GDM1 (cell line): ENCODE measurements at regions not wholly inside any gene's neighbourhood (a gene's known extent, or its start where the extent isn't known, plus 50 kb on each side); places are given as distances from the start of the nearest gene placed in this dataset.
A peak's percentile ranks its signal among the peaks of the same experiment; 100 is the strongest.
"Not testable (repeated sequence)": the region's sequence is repeated elsewhere in the genome, so short reads cannot be mapped to it uniquely, and the experiment has no call there.

Experiments used
- DNase-seq: peaks from one replicate; lab custom pipeline; 2025; lab: John Stamatoyannopoulos, UW

GRCh38 chr7:24134535-24134934, 149.5 kb upstream of the NPY start:
- DNase-seq = no peak

DNA sequence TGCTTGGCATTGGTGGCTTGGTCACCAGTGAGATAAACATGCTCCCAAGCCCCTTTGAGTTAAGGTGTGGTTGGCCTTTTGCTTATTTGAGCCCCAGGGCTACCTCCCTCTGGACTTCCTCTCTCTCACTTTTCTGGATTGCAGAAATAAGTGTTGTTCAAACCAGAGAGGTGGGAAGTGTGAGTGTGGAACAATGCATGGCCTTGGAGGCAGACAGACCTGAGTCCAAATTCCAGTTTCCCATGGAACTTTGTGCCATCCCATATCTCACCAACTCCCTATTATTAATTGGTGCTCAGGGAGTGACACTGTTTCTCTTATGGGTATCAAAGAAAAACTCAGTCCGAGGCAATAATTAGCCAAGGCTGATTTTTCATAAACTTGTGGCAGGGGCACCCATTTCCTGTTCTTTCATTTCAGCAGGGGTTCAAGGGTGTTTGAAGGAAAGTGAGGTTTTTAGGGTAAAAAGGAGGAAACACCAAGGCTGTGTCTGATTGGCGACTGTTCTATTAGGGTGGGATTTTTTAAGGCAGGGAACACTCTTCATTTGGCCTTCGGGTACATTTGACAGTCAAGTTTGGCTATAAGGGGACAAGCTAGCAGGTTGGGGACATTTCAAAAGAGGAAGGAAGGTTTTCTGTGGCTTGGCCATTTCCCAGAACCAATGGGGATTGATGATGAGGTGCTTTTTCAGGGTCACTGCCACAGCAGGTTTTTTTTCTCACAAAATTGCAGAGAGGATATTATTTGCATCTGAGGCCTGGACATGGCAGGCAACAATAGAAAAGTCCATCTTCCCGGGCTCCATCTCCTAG, 148.8 kb upstream of the NPY start:
- DNase-seq = no peak

DNA sequence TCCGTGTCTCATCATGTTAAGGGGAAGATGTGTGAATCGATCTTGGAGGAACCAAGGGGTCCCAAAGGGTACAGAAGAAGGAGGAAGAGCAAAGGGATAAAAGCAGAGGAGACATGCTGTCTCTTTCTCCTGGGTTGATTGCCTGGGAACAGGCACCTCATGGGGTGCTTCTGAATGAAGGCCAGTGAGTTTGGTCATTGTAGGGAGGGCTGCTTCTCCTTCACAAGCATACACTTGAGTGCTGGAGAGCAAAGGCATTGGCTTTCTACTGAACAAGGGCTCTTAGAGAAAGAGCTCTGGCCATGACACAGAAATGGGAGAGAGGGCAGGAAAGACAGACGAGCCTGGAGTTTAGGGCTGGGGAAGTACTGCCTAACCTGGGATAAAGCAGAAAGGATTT, 146.7 kb upstream of the NPY start:
- no peak for DNase-seq

DNA sequence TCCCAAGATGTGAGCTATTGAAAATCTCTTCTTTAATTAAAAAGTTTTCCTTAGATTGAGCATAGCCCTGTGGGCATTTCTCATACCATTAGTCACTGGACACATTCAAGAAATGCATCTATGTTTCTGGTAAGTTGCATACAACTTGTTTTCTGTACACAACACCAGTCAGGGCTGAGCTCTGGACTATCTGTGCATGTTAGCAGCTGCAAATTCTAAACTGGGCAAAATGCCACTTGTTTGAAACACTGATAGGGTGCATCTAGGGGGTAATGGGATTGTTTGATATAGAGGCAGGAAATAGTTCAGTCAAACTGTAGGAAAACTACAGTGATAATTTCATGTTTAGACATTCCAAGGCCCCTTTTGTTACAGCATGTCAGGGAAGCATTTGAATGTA, 145.6 kb upstream of the NPY start:
- no peak for DNase-seq

- no peak for DNase-seq
These were observed 144.0 kb upstream of the NPY start for GRCh38 chr7:24140001-24140400.

DNA sequence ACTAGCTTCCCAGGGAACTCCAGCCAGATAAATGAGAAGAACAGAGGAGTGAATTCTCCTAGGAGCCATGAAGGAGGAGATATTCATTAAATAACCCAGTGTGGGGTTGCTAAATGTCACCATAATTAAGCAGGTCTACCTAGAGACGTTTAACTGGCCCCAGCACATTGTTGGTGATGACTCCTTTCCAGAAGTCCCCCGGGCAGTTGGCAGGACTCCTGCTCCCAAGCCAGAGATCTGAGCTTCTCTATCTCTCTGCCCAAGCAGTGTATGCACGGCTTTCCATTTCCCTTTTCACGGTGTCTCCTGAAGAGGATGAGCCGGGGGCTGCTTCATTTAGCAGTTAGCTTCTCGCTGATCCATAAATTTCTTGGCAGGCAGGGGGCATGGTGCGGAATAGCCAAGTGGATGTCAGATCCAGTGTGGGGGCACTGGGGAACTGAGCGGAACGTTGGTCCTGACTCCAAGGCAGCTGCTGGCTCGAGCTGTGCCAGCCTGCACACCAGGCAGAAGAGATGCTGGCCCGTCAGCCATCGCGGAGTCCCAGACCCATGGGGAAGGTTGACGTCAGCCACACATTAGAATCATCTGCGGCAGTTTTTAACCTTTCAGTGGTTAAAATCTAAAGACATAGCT, 142.0 kb upstream of the NPY start:
- DNase-seq = no peak

DNA sequence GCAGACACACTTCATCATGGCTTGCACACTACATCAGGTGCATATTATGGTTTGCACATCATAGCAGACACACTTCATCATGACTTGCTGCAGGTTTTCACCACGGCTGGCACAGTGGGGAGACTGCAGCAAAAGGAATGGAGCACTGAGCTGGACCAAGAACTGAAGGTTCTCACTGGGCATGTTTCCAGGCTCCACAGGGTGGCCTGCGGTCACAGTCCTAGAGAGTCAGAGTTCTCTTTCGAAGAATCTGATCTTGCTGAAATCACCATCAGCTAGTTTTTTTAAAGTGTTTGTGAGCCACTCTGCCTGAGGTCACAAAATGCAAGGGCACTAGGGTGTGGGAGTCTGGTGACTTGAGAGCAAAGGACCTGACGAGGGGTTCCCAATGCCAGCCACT, 140.4 kb upstream of the NPY start:
- DNase-seq = no peak

DNA sequence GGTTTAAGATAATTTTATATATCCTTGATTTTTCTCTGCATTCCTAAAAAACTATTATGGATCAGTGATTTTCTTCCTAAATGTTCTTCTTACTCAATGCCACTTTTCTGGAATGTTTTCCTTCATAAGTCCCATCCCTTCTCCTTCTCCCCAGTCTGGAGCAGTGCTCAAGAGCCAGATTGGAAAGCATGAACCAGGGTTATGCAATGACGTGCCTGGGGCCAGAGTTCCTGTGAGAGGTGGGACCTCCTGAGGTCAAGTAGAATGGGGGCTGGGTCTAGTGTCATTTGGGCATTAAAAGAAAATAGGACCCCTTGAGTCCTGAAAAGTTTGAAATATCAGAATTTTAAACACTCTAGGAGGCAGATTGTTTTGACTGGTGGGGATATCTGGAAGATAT, 132.0 kb upstream of the NPY start:
- no peak for DNase-seq

GRCh38 chr7:24152356-24152755, 131.6 kb upstream of the NPY start:
- no peak for DNase-seq

- no peak for DNase-seq
These were observed 131.0 kb upstream of the NPY start for GRCh38 chr7:24152877-24153472.

DNA sequence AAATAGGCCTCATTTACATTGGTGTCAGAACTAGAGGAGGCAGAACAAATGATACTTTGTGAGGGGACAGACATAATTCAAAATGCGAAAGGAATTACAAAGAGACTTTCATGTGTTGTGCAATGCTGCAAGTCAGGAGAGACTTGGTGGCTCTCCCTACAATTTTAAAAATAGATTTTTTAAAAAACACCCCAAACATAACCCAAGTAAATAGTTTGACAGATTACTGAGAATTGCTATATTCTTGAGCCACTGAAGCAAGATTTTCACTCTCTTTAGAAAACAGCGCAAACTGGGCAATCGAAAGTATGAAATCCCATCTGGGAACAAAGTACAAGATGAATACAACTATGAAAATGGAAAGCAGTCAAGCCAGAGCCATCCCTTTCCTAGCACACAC, 126.3 kb upstream of the NPY start:
- DNase-seq = no peak

GRCh38 chr7:24158975-24159374, 125.0 kb upstream of the NPY start:
- DNase-seq = no peak

DNA sequence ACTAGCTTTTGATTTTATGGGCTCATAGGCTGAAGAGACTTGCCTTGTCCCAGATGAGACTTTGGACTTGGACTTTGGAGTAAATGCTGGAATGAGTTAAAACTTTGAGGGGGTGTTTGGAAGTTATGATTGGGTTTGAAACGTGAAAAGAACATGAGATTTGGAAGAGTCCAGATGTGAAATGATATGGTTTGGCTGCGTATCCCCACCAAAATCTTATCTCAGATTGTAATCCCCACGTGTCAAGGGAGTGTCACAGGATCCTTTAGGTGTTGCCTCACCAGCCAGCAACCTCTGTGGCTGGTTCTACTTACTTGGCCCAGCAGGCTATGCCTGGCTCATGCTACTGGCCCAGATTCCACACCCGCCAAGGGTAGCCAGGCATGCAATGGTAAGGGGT, 119.6 kb upstream of the NPY start:
- DNase-seq = no peak

GRCh38 chr7:24169077-24169624, 114.8 kb upstream of the NPY start:
- peak; percentile 5 for DNase-seq

DNA sequence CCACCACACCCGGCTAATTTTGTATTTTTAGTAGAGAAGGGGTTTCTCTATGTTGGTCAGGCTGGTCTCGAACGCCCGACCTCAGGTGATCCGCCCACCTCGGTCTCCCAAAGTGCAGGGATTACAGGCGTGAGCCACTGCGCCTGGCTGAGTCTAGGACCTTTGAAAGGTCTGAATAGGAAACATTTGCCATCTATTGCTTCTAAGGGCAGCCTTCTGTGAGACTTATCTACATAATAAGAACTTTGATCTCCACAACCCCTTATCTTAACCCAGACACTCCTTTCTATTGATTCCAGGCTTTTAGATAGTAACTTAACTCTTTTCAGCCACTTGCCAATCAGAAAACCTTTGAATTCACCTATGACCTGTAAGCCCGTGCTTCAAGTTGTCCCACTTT, 112.0 kb upstream of the NPY start:
- DNase-seq = not testable (repeated sequence)

DNA sequence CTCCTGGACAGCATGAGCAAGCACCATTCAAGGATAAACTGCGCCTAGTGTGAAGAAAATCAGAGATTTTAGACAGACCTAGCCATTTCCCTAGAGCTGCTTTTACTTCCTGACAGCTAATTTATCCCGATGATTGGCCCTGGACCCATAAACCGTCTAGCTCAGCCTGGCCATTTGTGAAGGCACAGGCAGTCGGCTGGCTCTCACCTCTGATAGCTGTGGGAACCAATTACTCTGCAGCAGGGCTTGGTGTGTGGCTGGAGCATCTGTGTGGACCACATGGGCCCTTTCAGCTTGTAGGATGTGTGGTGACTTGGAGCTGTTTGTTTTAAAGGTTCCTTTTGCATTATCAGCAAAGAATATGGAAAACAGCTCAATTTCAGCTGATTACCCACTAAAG, 111.1 kb upstream of the NPY start:
- DNase-seq = no peak

DNA sequence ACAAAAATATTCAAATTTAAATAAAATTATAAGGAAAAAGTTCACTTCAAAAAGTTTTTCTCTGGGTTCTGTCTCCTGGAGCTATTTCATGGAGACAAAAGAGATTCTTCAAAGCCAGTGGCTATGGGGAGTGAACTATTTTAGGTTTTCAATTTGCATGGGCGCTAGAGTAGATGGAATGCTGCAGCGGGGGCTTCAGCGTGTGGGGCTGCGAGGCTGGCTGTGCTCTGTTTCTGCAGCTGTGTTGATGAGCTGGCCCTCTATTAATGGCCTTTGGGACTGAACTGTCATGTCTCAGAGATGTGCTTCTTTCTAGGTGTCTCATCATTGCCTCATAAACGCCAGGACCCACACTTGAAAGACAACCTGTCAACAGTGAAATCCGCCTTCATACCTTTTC, 108.4 kb upstream of the NPY start:
- DNase-seq = no peak

GRCh38 chr7:24178811-24179570, 105.0 kb upstream of the NPY start:
- no peak for DNase-seq

DNA sequence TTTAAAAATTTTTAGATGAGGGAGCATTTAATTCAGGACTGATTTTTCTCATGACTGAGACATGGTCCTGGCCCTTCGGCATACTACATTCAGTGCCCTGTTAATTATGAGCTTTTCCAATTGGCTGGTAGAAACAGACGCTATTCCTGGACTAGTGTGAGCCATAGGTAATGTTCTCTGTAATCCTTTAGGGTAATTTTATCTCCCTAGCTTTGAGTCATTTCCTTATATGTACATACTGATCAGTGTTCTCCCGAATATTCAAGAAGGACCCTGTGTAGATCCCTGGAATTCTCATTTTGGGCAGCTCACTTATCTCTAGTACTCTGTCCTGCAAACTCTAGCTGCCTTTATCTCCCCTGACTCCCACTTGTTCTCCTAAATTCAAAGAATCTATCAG, 92.6 kb upstream of the NPY start:
- DNase-seq = no peak

DNA sequence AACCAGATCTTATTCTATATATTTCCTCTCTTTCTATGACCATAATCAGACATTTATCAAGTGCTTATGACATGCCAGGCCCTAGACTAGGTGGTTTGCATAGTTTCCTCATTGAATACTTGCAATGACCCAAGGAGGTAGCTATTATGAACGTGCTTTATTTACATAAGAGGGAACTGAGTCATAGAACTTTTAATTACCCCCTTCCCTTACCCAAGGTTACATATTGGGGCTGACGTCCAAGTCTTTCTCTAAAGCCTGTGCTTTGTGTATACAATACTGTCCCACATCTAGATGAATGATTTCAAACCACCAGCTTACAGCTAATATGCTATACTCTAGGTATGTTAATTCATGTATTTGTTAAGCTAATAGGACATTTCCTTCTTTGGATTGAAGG, 91.9 kb upstream of the NPY start:
- no peak for DNase-seq

DNA sequence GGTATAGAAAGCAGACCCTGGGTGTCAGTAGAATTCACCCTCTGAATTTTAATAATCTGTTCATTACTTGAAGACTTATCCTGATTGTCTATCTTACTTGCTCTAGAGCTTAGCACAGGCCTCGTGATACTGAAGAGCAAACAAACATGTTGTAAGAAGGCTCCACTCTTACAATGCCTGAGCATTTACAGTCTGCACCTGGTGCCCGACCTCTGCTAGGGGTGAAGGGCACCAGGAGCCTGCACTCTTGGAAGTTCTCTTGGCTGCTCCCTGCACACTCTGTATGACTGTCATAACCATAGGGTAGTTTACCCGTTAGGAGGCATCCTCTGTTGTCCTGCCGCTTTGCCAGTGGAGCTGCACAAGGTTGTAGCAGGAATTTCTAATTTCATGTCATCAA, 91.3 kb upstream of the NPY start:
- DNase-seq = no peak

DNA sequence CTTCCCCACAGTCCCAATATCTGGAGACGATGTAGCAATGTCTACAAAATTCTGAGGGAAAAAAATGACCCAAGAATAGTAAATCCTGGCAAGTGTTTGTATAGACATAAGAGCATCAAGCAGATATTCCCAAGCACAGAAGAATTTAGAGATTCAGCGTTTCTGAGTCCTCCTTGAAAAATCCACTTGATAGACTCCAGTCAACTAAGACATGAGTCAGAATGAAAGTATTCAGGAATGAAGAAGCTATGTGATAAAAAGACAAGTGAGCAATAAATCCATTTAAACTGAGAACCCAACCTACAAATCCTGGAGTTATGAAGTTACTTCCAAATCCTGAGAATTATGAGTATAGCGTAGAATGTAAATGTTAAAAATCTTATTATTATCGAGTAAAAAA, 86.1 kb upstream of the NPY start:
- no peak for DNase-seq

- no peak for DNase-seq
These were observed 84.0 kb upstream of the NPY start for GRCh38 chr7:24199978-24200377.
